Ovary (tissue), 7 donors: ENCODE measurements at regions not wholly inside any gene's neighbourhood (a gene's known extent, or its start where the extent isn't known, plus 50 kb on each side); places are given as distances from the start of the nearest gene placed in this dataset.

Experiments
- DNase-seq, 5 donors: peaks; one replicate each; pipeline ENCODE4 v3.0.0-alpha.2; 2019 to 2020
- H3K27ac ChIP-seq, 2 donors: fragments of 200-600 bp; one replicate each; pipeline versions ENCODE4 v1.5.1 to v1.8.0; 2019 to 2022
- H3K27me3 ChIP-seq: fragments of 200-600 bp; one replicate; pipeline ENCODE4 v1.8.0; 2022
- H3K36me3 ChIP-seq: fragments of 200-600 bp; sonication (generic); one replicate; pipeline ENCODE4 v1.5.1; 2019
- H3K4me1 ChIP-seq: one replicate; pipeline ENCODE4 v1.8.1; 2013; ENCODE audit warnings: mild to moderate bottlenecking, moderate library complexity; ENCODE audit not compliant: insufficient read depth
- H3K4me3 ChIP-seq: fragments of 200-600 bp; sonication (generic); one replicate; pipeline ENCODE4 v1.5.1; 2017
- H3K9me3 ChIP-seq, 2 donors: fragments of 200-600 bp in 1 of 2; sonication (generic) in 1 of 2; one replicate each; pipeline versions ENCODE4 v1.5.1 to v1.8.1; 2013 to 2019; ENCODE audit warnings: mild to moderate bottlenecking in 1 of 2, moderate library complexity in 1 of 2
- CTCF ChIP-seq, 3 donors: fragments of 450-650 bp in 2 of 3; fragments of 200-600 bp in 1 of 3; IDR thresholded peaks; one replicate each; pipeline versions ENCODE4 v1.5.1 to v1.8.0; 2016 to 2022; ENCODE audit warnings: antibody characterized with exemption in 3 of 3, mild to moderate bottlenecking in 1 of 3
- EP300 ChIP-seq: sonication (generic); formaldehyde crosslinking; IDR thresholded peaks from one replicate; pipeline ENCODE4 v1.6.1; 2017; ENCODE audit warnings: antibody characterized with exemption
- POLR2A ChIP-seq: fragments of 450-650 bp; IDR thresholded peaks from one replicate; pipeline ENCODE4 v1.6.1; 2017; ENCODE audit warnings: antibody characterized with exemption, mild to moderate bottlenecking, moderate library complexity
- WGBS, 3 donors: extraction: QIAGEN DNeasy Blood & Tissue Kit in 1 of 3; methylation state at CpG; one replicate each; pipeline versions ENCODE4 v1.1.5 to v1.1.7; 2013 to 2017; 5-methylcytosine and 5-hydroxymethylcytosine counted together
- intact Hi-C, 4 donors: fragments of 100-400 bp; cut with DNase I; formaldehyde crosslinking; loops; one replicate each; pipeline versions ENCODE4 v1.11.0 to v1.15.1; 2022 to 2023
- donor health status: DM: no; HTN: no; CAD: no; lungs with moderate emphysema.
- donor health status: DM: no; HTN: no; CAD: no.
- donor health status: Bipolar disorder and iron deficiency.
- donor health status: DM: no; HTN: no; CAD: no.
- donor health status: DM: yes; HTN: yes; CAD: no.

- no peaks in the 10 kb centered on the region for H3K4me1 ChIP-seq
- intact Hi-C loops, result loop anchor here (5.0 to 10.0 kb wide), 2 partner anchors 212 to 334 kb away; no protein-coding TSS in a partner anchor
- no peak overlapping the region for H3K4me3 ChIP-seq
- H3K9me3 ChIP-seq, result no peaks in the 10 kb centered on the region
- no peaks in the 10 kb centered on the region for H3K36me3 ChIP-seq
- DNase-seq, result peak in 1 of 5 donors; percentile 21
- WGBS, 3 donors, result 17 to 20% (median 18%) methylated on average over 6 of the region's 6 CpGs
- H3K27ac ChIP-seq, result no peak overlapping the region
- H3K27me3 ChIP-seq, result no peaks in the 10 kb centered on the region
- TF ChIP-seq CTCF (IDR thresholded peaks at IDR 0.05) (peak in 1 of 3 donors; percentile 32), EP300 (no peak), POLR2A (no peak)
These were observed 62.8 kb upstream of the NEUROD1 start for GRCh38 chr2:181742922-181743722.

GRCh38 chr2:181743723-181744031 lies 63.4 kb upstream of the NEUROD1 start:
- 80 to 88% (median 82%) methylated on average over 2 of the region's 2 CpGs for WGBS, 3 donors
- Histone ChIP-seq H3K9me3 (no peaks in the 10 kb centered on the region), H3K4me3 (no peak overlapping the region), H3K27ac (no peak overlapping the region), H3K4me1 (no peaks in the 10 kb centered on the region), H3K36me3 (no peaks in the 10 kb centered on the region), H3K27me3 (no peaks in the 10 kb centered on the region)
- DNase-seq, result no peak
- intact Hi-C loops, result loop anchor here (5.0 to 10.0 kb wide), 2 partner anchors 211 to 334 kb away; no protein-coding TSS in a partner anchor
- no peak for TF ChIP-seq CTCF (IDR thresholded peaks at IDR 0.05)
- TF ChIP-seq POLR2A, result no peak
- TF ChIP-seq EP300, result no peak

- Histone ChIP-seq H3K27ac (no peak overlapping the region), H3K4me1 (no peaks in the 10 kb centered on the region), H3K27me3 (no peaks in the 10 kb centered on the region), H3K36me3 (no peaks in the 10 kb centered on the region), H3K4me3 (no peak overlapping the region), H3K9me3 (no peaks in the 10 kb centered on the region)
- DNase-seq, result no peak
- no peak for TF ChIP-seq POLR2A
- TF ChIP-seq CTCF (IDR thresholded peaks at IDR 0.05), result no peak
- no peak for TF ChIP-seq EP300
- intact Hi-C loops, result loop anchor here in 2 of 4 donors (10.0 kb wide), 1 partner anchor 209 kb away; no protein-coding TSS in a partner anchor
- 95 to 98% (median 97%) methylated on average over 3 of the region's 3 CpGs for WGBS, 3 donors
These were observed 65.7 kb upstream of the NEUROD1 start for GRCh38 chr2:181745796-181746540.

- 89 to 92% (median 91%) methylated on average over 2 of the region's 2 CpGs for WGBS, 3 donors
- Histone ChIP-seq H3K4me3 (no peak overlapping the region), H3K9me3 (no peaks in the 10 kb centered on the region), H3K36me3 (no peaks in the 10 kb centered on the region), H3K27ac (no peak overlapping the region), H3K4me1 (no peaks in the 10 kb centered on the region), H3K27me3 (no peaks in the 10 kb centered on the region)
- intact Hi-C loops, result loop anchor here in 2 of 4 donors (10.0 kb wide), 1 partner anchor 208 kb away; no protein-coding TSS in a partner anchor
- TF ChIP-seq CTCF (IDR thresholded peaks at IDR 0.05), result no peak
- TF ChIP-seq POLR2A, result no peak
- no peak for TF ChIP-seq EP300
- DNase-seq, result no peak
These were observed 66.5 kb upstream of the NEUROD1 start for GRCh38 chr2:181746844-181747243.
